ENCODE measurements at regions not wholly inside any gene's neighbourhood (a gene's known extent, or its start where the extent isn't known, plus 50 kb on each side); places are given as distances from the start of the nearest gene placed in this dataset.

GRCh38 chr1:64357422-64357821 lies 112.5 kb upstream of the CACHD1 start:
- Histone ChIP-seq H3K27me3 (ENCODE audit: control insufficient read depth in 2 of 2, insufficient read depth in 2 of 2, low read length in 2 of 2) (peaks cover 0 to 4% of the 10 kb centered on the region in 2 experiments; a peak in 1 of 5 replicates), H3K36me3 (ENCODE audit: control insufficient read depth, insufficient read depth, low read length) (no peaks in the 10 kb centered on the region), H3K27ac (ENCODE audit: extremely low read depth, low read depth, low read length) (no peak overlapping the region), H3K79me2 (ENCODE audit: control insufficient read depth, insufficient read depth, low read length) (no peaks in the 10 kb centered on the region), H3K4me1 (replicated peaks in 1 of 2; ENCODE audit: control insufficient read depth in 2 of 2, insufficient read depth in 2 of 2, low read length in 2 of 2) (no peaks in the 10 kb centered on the region), H3K9me1 (ENCODE audit: control insufficient read depth, insufficient read depth, low read length) (no peaks in the 10 kb centered on the region), H4K20me1 (replicated peaks; ENCODE audit: control insufficient read depth, insufficient read depth, low read length) (no peaks in the 10 kb centered on the region), H3K9me3 (replicated peaks; ENCODE audit: control insufficient read depth, insufficient read depth, low read depth, low read length) (no peaks in the 10 kb centered on the region), H3K4me3 (no peak overlapping the region), H2AFZ (ENCODE audit: low read depth, low read length) (no peak overlapping the region), H3K4me2 (ENCODE audit: insufficient read depth, low read length) (no peak overlapping the region), H3K9ac (ENCODE audit: insufficient read depth in 1 of 2, low read depth in 2 of 2, low read length in 2 of 2) (no peak overlapping the region)
- POLR2A ChIA-PET = no interaction called here
- intact Hi-C loops (cut with micrococcal nuclease) = no loop called here
- no peak for TF ChIP-seq ZNF224 (CRISPR knock-in tag; IDR thresholded peaks at IDR 0.05)
- no peak for TF ChIP-seq IFI16 (CRISPR knock-in tag; IDR thresholded peaks at IDR 0.05)
- no peak for TF ChIP-seq ZNF695 (CRISPR knock-in tag; IDR thresholded peaks at IDR 0.05)
- TF ChIP-seq, protein P1, sequence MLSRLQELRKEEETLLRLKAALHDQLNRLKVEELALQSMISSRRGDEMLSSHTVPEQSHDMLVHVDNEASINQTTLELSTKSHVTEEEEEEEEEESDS (CRISPR knock-in tag; IDR thresholded peaks at IDR 0.05) = no peak
- TF ChIP-seq FOXK1 (CRISPR knock-in tag; IDR thresholded peaks at IDR 0.05; ENCODE audit: borderline replicate concordance) = no peak
- no peak for TF ChIP-seq BDP1 (IDR thresholded peaks at IDR 0.05; ENCODE audit: insufficient read depth, insufficient read length)
- no peak for TF ChIP-seq MED1 (CRISPR knock-in tag; IDR thresholded peaks at IDR 0.05; ENCODE audit: borderline replicate concordance)
- no peak for TF ChIP-seq C11orf30 (IDR thresholded peaks at IDR 0.05; ENCODE audit: low read depth)
- no peak for TF ChIP-seq CBFB (CRISPR knock-in tag; IDR thresholded peaks at IDR 0.05)
- TF ChIP-seq RFX7 (CRISPR knock-in tag; IDR thresholded peaks at IDR 0.05) = no peak
- no peak for TF ChIP-seq CREB1 (IDR thresholded peaks at IDR 0.05)
- no peak for TF ChIP-seq CREB1 (CRISPR knock-in tag; IDR thresholded peaks at IDR 0.05)
- TF ChIP-seq SREBF1 (IDR thresholded peaks at IDR 0.05; ENCODE audit: borderline replicate concordance, low read depth, low read length) = no peak
- TF ChIP-seq NFIX (CRISPR knock-in tag; IDR thresholded peaks at IDR 0.05; ENCODE audit: low read depth) = no peak
- TF ChIP-seq PTBP1 (IDR thresholded peaks at IDR 0.05; ENCODE audit: low read depth, low read length) = no peak
- TF ChIP-seq NR4A1 (CRISPR knock-in tag; IDR thresholded peaks at IDR 0.05) = no peak
- TF ChIP-seq NR4A1 (tag; IDR thresholded peaks at IDR 0.05) = no peak
- TF ChIP-seq, protein P2, sequence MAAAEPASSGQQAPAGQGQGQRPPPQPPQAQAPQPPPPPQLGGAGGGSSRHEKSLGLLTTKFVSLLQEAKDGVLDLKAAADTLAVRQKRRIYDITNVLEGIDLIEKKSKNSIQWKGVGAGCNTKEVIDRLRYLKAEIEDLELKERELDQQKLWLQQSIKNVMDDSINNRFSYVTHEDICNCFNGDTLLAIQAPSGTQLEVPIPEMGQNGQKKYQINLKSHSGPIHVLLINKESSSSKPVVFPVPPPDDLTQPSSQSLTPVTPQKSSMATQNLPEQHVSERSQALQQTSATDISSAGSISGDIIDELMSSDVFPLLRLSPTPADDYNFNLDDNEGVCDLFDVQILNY (CRISPR knock-in tag; IDR thresholded peaks at IDR 0.05) = no peak
- TF ChIP-seq ZNF217 (CRISPR knock-in tag; IDR thresholded peaks at IDR 0.05) = no peak
- TF ChIP-seq CHCHD3 (CRISPR knock-in tag; IDR thresholded peaks at IDR 0.05) = no peak
- in situ Hi-C loops (cut with MboI) = no loop called here
- BruUV-seq (replicated peaks) = no TSS peak
- FAIRE-seq (no peak), DNase-seq (ENCODE audit: extremely low read depth in 1 of 4, low spot score in 3 of 4) (no peak), ATAC-seq (no peak)
- CTCF ChIA-PET (ENCODE audit: low intra/inter-chr PET ratio) = no interaction called here
- WGBS (ENCODE audit: insufficient coverage, low coverage, missing lambda C conversion rate) = 0% methylated on average over 3 of the region's 6 CpGs

Data from K562 (cell line).